ENCODE measurements at regions not wholly inside any gene's neighbourhood (a gene's known extent, or its start where the extent isn't known, plus 50 kb on each side); places are given as distances from the start of the nearest gene placed in this dataset.

- Mint-ChIP-seq H3K4me3 (no peak overlapping the region), H3K27ac (no peak overlapping the region), H3K36me3 (ENCODE audit: insufficient read depth in 1 of 3, low read depth in 3 of 3) (peaks cover 19 to 43% (median 21%) of the 10 kb centered on the region in 3 experiments), H3K9me3 (peaks cover 29 to 30% of the 10 kb centered on the region in 2 experiments), H3K27me3 (ENCODE audit: low read depth) (no peaks in the 10 kb centered on the region), H3K4me1 (peaks cover 24 to 25% of the 10 kb centered on the region in 2 experiments)
- H2BK20ac ChIP-seq (ENCODE audit: low read depth, low read length, poor library complexity, severe bottlenecking), result no peak overlapping the region
- no peak for TF ChIP-seq CTCF (conservative IDR thresholded peaks at IDR 0.05)
- H2BK15ac ChIP-seq (ENCODE audit: low read depth, low read length), result no peak overlapping the region
- H3K4me1 ChIP-seq (ENCODE audit: insufficient read depth, low read length), result peaks cover 3% of the 10 kb centered on the region; the same call in 1 of the 2 replicates
- H3K9ac ChIP-seq (ENCODE audit: extremely low read depth, insufficient read length, low read length), result no peak overlapping the region
- H3K9me3 ChIP-seq (ENCODE audit: control insufficient read depth, low read depth, low read length), result no peaks in the 10 kb centered on the region
- H2BK12ac ChIP-seq (ENCODE audit: insufficient read length, low read depth, low read length), result no peak overlapping the region
- no peak overlapping the region for H2AFZ ChIP-seq (ENCODE audit: low read length)
- H4K8ac ChIP-seq (replicated peaks; ENCODE audit: insufficient read length, low read depth, low read length), result no peak overlapping the region
- H3K27ac ChIP-seq (ENCODE audit: insufficient read length, low read depth, low read length), result no peak overlapping the region
- DNase-seq, result no peak
- H2BK120ac ChIP-seq (ENCODE audit: low read depth, low read length, poor library complexity, severe bottlenecking), result no peak overlapping the region
- no peaks in the 10 kb centered on the region for H3K27me3 ChIP-seq (ENCODE audit: insufficient read depth, low read length)
- H3K23ac ChIP-seq (ENCODE audit: insufficient read length, low read depth, low read length), result no peak overlapping the region
- H3K4me2 ChIP-seq (ENCODE audit: insufficient read depth, insufficient read length, low read length), result no peak overlapping the region
- H2AK5ac ChIP-seq (ENCODE audit: insufficient read length, low read length), result no peak overlapping the region
- H2BK5ac ChIP-seq (ENCODE audit: insufficient read length, low read length), result no peak overlapping the region
- no peak overlapping the region for H4K5ac ChIP-seq (ENCODE audit: insufficient read length, low read depth, low read length)
- H3K18ac ChIP-seq (ENCODE audit: insufficient read length, low read depth, low read length), result no peak overlapping the region
- no peak overlapping the region for H3K14ac ChIP-seq (ENCODE audit: insufficient read depth, low read length)
- H3K79me2 ChIP-seq (ENCODE audit: insufficient read depth, low read length), result no peaks in the 10 kb centered on the region
- H3T11ph ChIP-seq (ENCODE audit: low read length), result no peak overlapping the region
- no peak overlapping the region for H3K56ac ChIP-seq (ENCODE audit: insufficient read length, low read depth, low read length)
- H4K91ac ChIP-seq (ENCODE audit: insufficient read length, low read depth, low read length), result no peak overlapping the region
- H3K79me1 ChIP-seq (ENCODE audit: insufficient read depth, low read depth, low read length, poor library complexity, severe bottlenecking), result no peaks in the 10 kb centered on the region
- no peaks in the 10 kb centered on the region for H4K20me1 ChIP-seq (ENCODE audit: control insufficient read depth, insufficient read depth, insufficient read length)
- H3K4ac ChIP-seq (ENCODE audit: low read depth, low read length), result no peak overlapping the region
- no peaks in the 10 kb centered on the region for H3K23me2 ChIP-seq (ENCODE audit: insufficient read length, low read depth, low read length, poor library complexity, severe bottlenecking)
Measured at GRCh38 chr12:97951239-97951638, 488.6 kb downstream of the RMST start.

Data from H9 (cell line).